Transverse colon (tissue), 4 donors: ENCODE measurements at regions not wholly inside any gene's neighbourhood (a gene's known extent, or its start where the extent isn't known, plus 50 kb on each side); places are given as distances from the start of the nearest gene placed in this dataset.

ENCODE experiments used
- DNase-seq: peaks from one replicate; pipeline ENCODE4 v3.0.0-alpha.2; 2019
- H3K27ac ChIP-seq, 4 donors: fragments of 200-600 bp; sonication (generic); 2 replicates each; pipeline ENCODE4 v1.5.1; 2016 to 2018; ENCODE audit warnings: inconsistent platforms in 4 of 4
- H3K27me3 ChIP-seq: fragments of 200-600 bp; sonication (generic); 2 replicates; pipeline ENCODE4 v1.5.1; 2017; ENCODE audit warnings: inconsistent platforms
- H3K36me3 ChIP-seq, 4 donors: fragments of 200-600 bp; sonication (generic); 2 replicates each; pipeline ENCODE4 v1.5.1; 2017 to 2019; ENCODE audit warnings: inconsistent platforms in 4 of 4
- H3K4me1 ChIP-seq, 4 donors: fragments of 200-600 bp; sonication (generic); 2 replicates each; pipeline ENCODE4 v1.5.1; 2017 to 2020; ENCODE audit warnings: inconsistent platforms in 4 of 4
- H3K4me3 ChIP-seq, 4 donors: fragments of 200-600 bp; sonication (generic); 1 replicate in 1 of 4; 2 replicates in 3 of 4; pipeline versions ENCODE4 v1.5.1 to v1.6.1; 2017 to 2019; ENCODE audit warnings: inconsistent platforms in 4 of 4
- H3K9me3 ChIP-seq, 2 donors: fragments of 200-600 bp; sonication (generic); 2 replicates each; pipeline ENCODE4 v1.5.1; 2017 to 2019; ENCODE audit warnings: inconsistent platforms in 2 of 2
- EP300 ChIP-seq: sonication (generic); formaldehyde crosslinking; IDR thresholded peaks from one replicate; pipeline ENCODE4 v1.6.1; 2017; ENCODE audit warnings: antibody characterized with exemption, low read depth
- POLR2A ChIP-seq: fragments of 450-650 bp; IDR thresholded peaks from one replicate; pipeline ENCODE4 v1.6.1; 2016; ENCODE audit warnings: antibody characterized with exemption, mild to moderate bottlenecking, moderate library complexity
- POLR2AphosphoS5 ChIP-seq, 3 donors: sonication (generic); formaldehyde crosslinking; IDR thresholded peaks; one replicate each; pipeline ENCODE4 v1.6.1; 2016; ENCODE audit warnings: antibody characterized with exemption in 3 of 3
- WGBS, 2 donors: methylation state at CpG; one replicate each; pipeline ENCODE4 v1.1.5; 2018; ENCODE audit warnings: low coverage in 1 of 2; 5-methylcytosine and 5-hydroxymethylcytosine counted together
- in situ Hi-C, 4 donors: fragments of 200-750 bp; cut with MboI; loops; one replicate each; pipeline versions ENCODE4 v1.15.0 to v1.15.1; 2017; ENCODE audit warnings: low sequenced_read_pairs in 3 of 4, low pct_ligation_motif_present in 1 of 4, low pct_unique_long_range_greater_than_20kb in 1 of 4
- intact Hi-C: fragments of 100-400 bp; cut with DNase I; formaldehyde crosslinking; loops from one replicate; pipeline ENCODE4 v1.15.1; 2023; ENCODE audit warnings: low total_unique reads
- TF ChIP-seq, protein P1 (sequence below), 5 experiments: fragments of 200-600 bp in 3 of 5; fragments of 450-650 bp in 2 of 5; sonication (generic) in 3 of 5; IDR thresholded peaks; 1 replicate in 2 of 5; 2 replicates in 3 of 5; pipeline ENCODE4 v1.5.1; 2016 to 2017; ENCODE audit warnings: antibody characterized with exemption in 5 of 5, inconsistent platforms in 3 of 5, mild to moderate bottlenecking in 2 of 5, moderate library complexity in 1 of 5

DNA sequence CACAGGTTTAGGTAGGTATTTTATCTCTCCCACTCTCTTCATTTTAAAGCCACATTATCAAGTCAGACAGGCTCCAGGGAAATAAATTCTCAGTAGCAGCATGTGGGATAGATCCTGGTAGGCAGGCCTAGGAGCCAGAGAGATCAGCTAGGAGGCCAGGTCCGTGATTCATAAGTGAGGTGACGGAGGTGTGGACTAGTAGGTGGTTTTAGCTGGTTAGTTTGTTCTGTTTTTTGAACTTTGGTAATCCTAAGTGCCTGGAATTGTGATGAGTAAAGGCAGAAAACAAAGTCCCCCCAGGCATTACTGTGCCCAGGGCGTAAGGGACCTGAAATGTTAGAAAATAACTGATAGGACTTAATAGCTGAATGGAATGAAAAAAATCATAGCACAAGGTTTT lies 53.6 kb upstream of the E2F3 start:
- H3K27me3 ChIP-seq = no peaks in the 10 kb centered on the region
- H3K4me1 ChIP-seq = no peaks in the 10 kb centered on the region
- no peak for DNase-seq
- H3K27ac ChIP-seq = no peak overlapping the region
- 90% methylated on average over 3 of the region's 3 CpGs for WGBS, 2 donors
- no peaks in the 10 kb centered on the region for H3K9me3 ChIP-seq
- in situ Hi-C loops (no loop called here), intact Hi-C loops (no loop called here)
- H3K4me3 ChIP-seq = no peak overlapping the region
- TF ChIP-seq EP300 = no peak
- TF ChIP-seq, protein P1, sequence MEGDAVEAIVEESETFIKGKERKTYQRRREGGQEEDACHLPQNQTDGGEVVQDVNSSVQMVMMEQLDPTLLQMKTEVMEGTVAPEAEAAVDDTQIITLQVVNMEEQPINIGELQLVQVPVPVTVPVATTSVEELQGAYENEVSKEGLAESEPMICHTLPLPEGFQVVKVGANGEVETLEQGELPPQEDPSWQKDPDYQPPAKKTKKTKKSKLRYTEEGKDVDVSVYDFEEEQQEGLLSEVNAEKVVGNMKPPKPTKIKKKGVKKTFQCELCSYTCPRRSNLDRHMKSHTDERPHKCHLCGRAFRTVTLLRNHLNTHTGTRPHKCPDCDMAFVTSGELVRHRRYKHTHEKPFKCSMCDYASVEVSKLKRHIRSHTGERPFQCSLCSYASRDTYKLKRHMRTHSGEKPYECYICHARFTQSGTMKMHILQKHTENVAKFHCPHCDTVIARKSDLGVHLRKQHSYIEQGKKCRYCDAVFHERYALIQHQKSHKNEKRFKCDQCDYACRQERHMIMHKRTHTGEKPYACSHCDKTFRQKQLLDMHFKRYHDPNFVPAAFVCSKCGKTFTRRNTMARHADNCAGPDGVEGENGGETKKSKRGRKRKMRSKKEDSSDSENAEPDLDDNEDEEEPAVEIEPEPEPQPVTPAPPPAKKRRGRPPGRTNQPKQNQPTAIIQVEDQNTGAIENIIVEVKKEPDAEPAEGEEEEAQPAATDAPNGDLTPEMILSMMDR (IDR thresholded peaks at IDR 0.05) = no peak
- TF ChIP-seq POLR2A = no peak
- no peak for TF ChIP-seq POLR2AphosphoS5 (IDR thresholded peaks at IDR 0.05)
- H3K36me3 ChIP-seq = no peaks in the 10 kb centered on the region

DNA sequence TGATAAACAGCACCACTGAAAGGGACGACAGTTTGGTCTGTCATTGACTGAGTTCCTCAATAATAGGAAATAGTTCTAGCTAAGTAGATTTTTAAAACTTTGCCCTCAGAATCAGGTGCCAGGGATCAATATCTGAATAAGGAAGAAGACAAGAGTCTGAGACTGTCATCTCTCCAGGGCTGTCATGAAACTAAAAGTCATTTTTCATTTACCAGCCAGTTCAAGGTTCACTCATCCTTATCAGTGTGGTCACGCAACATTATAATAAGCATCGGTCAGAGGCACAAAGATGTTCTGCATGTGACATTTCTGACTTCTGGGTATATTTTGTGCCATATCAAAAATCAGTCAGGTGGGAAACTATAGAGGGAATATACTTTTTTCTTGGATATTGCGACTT lies 52.5 kb upstream of the E2F3 start:
- DNase-seq = no peak
- TF ChIP-seq POLR2AphosphoS5 (IDR thresholded peaks at IDR 0.05) (no peak), POLR2A (no peak), EP300 (no peak)
- TF ChIP-seq, protein P1 (IDR thresholded peaks at IDR 0.05) = no peak
- Histone ChIP-seq H3K27ac (no peak overlapping the region), H3K36me3 (no peaks in the 10 kb centered on the region), H3K4me3 (no peak overlapping the region), H3K9me3 (no peaks in the 10 kb centered on the region), H3K27me3 (no peaks in the 10 kb centered on the region), H3K4me1 (no peaks in the 10 kb centered on the region)
- 72 to 75% methylated on average over 4 of the region's 4 CpGs for WGBS, 2 donors
- in situ Hi-C loops (no loop called here), intact Hi-C loops (no loop called here)

DNA sequence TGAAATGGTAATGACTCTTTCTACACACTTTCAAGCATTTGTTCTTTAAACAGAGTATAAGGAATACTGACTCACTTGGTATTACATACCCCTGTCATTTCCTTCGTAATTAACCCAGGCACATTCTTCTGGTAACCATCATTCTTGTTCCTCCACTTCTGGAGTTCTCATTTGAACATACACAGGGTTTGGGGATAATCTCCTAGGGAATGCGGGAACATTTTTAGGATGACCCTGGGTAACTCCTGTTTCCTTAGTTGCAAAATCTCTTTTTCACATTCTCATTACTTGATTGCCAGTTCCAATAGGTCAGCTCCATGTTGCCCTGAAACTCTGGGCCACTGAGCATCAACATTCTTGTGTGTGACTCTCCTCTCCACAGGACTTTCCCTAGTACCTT lies 51.5 kb upstream of the E2F3 start:
- in situ Hi-C loops (no loop called here), intact Hi-C loops (no loop called here)
- no peak for TF ChIP-seq POLR2AphosphoS5 (IDR thresholded peaks at IDR 0.05)
- no peak for TF ChIP-seq EP300
- TF ChIP-seq, protein P1 (IDR thresholded peaks at IDR 0.05) = no peak
- no peak for TF ChIP-seq POLR2A
- Histone ChIP-seq H3K4me1 (no peaks in the 10 kb centered on the region), H3K4me3 (no peak overlapping the region), H3K36me3 (no peaks in the 10 kb centered on the region), H3K9me3 (no peaks in the 10 kb centered on the region), H3K27ac (no peak overlapping the region), H3K27me3 (no peaks in the 10 kb centered on the region)
- WGBS, 2 donors = 83 to 89% methylated on average over 2 of the region's 2 CpGs
- DNase-seq = no peak

DNA sequence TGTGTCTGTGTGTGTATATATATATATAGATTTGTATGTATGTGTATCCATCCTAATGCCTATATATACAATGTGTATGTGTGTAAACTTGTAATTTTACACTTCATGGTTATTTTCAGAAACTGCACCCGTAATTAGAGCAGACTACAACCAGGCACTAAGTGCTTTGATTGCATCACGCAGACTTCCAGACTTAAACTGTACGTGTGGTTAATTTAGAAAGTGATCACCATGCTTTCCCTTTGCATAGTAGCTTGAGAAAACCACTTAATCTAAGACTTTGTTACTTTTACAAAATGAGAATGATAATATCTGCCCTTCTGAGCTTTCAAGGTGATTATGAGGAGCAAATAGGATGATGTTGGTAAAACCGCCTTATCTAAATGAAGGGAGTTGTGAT lies 50.1 kb upstream of the E2F3 start:
- no peak overlapping the region for H3K4me3 ChIP-seq
- intact Hi-C loops (no loop called here), in situ Hi-C loops (no loop called here)
- DNase-seq = no peak
- no peaks in the 10 kb centered on the region for H3K9me3 ChIP-seq
- H3K36me3 ChIP-seq = no peaks in the 10 kb centered on the region
- H3K27ac ChIP-seq = no peak overlapping the region
- H3K4me1 ChIP-seq = no peaks in the 10 kb centered on the region
- no peaks in the 10 kb centered on the region for H3K27me3 ChIP-seq
- no peak for TF ChIP-seq EP300
- TF ChIP-seq POLR2AphosphoS5 (IDR thresholded peaks at IDR 0.05) = no peak
- TF ChIP-seq, protein P1 (IDR thresholded peaks at IDR 0.05) = no peak
- TF ChIP-seq POLR2A = no peak
- 75 to 79% methylated on average over 2 to 4 of the region's 4 CpGs for WGBS, 2 donors
